ENCODE measurements at regions not wholly inside any gene's neighbourhood (a gene's known extent, or its start where the extent isn't known, plus 50 kb on each side); places are given as distances from the start of the nearest gene placed in this dataset.

DNA sequence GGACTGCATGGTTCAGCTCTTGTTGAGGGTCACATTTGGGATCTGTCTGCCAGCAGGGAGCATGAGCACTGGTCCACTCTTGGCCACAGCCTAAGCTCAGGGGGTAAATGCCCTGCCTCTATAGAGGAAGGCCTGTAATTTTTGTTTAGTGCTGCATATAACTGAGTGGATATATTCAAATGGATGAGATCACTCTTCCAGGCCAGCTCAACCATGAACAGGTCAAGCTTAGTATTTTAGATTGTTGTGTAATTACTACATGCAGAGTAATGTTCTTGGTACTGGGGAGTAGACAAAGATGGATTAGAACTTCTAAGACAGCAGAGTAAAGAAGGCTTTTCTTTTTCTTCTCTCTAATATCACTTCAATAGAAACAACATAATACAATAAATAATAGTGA, 376.9 kb downstream of the GPATCH2 start:
- no peak overlapping the region for H3K4me3 ChIP-seq (replicated peaks; ENCODE audit: low read depth, low read length)
- DNase-seq (ENCODE audit: low read depth), result no peak
- TF ChIP-seq, protein P1, sequence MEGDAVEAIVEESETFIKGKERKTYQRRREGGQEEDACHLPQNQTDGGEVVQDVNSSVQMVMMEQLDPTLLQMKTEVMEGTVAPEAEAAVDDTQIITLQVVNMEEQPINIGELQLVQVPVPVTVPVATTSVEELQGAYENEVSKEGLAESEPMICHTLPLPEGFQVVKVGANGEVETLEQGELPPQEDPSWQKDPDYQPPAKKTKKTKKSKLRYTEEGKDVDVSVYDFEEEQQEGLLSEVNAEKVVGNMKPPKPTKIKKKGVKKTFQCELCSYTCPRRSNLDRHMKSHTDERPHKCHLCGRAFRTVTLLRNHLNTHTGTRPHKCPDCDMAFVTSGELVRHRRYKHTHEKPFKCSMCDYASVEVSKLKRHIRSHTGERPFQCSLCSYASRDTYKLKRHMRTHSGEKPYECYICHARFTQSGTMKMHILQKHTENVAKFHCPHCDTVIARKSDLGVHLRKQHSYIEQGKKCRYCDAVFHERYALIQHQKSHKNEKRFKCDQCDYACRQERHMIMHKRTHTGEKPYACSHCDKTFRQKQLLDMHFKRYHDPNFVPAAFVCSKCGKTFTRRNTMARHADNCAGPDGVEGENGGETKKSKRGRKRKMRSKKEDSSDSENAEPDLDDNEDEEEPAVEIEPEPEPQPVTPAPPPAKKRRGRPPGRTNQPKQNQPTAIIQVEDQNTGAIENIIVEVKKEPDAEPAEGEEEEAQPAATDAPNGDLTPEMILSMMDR (IDR thresholded peaks at IDR 0.05; ENCODE audit: low read length, missing control alignments), result no peak

DNA sequence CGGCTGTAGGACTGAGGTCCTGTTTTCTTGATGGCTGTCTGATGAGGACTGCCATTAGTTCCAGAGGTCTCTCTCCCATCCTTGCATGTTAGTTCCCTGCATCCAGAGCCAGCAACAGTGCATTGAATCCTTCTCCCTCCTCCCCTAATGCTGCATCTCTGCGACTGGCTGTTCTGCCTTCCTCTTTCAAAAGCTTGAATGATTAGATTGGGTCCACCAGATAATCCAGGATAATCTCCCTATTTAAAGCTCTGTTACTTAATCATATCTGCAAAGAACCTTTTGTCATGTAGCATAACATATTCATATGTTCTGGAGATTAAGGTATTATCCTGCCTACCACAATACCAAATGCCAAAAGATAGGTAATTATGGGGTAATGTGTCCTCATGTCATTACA, 377.5 kb downstream of the GPATCH2 start:
- TF ChIP-seq, protein P1 (IDR thresholded peaks at IDR 0.05; ENCODE audit: low read length, missing control alignments), result no peak
- H3K4me3 ChIP-seq (replicated peaks; ENCODE audit: low read depth, low read length), result no peak overlapping the region
- DNase-seq (ENCODE audit: low read depth), result no peak

DNA sequence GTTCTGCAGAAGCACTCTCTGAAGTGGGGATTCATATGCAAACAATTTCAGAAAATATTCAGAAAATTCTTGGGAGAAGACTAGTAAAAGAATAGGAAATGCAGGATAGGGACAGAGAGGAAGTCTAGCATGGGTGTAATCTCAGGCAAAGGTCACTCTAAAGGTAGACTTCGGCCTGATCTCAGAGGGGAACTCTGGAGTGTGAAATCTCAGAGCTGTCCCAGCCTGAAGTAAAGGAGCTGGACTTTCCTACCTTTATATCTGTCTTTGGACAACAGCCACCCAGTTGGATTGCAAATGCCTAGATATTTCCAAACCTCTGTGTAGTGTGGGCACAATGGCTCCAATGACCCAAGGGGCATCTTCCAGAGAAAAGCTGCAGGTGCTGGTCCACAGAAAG, 379.8 kb downstream of the GPATCH2 start:
- no peak for DNase-seq (ENCODE audit: low read depth)
- H3K4me3 ChIP-seq (replicated peaks; ENCODE audit: low read depth, low read length), result no peak overlapping the region
- TF ChIP-seq, protein P1 (IDR thresholded peaks at IDR 0.05; ENCODE audit: low read length, missing control alignments), result no peak

DNA sequence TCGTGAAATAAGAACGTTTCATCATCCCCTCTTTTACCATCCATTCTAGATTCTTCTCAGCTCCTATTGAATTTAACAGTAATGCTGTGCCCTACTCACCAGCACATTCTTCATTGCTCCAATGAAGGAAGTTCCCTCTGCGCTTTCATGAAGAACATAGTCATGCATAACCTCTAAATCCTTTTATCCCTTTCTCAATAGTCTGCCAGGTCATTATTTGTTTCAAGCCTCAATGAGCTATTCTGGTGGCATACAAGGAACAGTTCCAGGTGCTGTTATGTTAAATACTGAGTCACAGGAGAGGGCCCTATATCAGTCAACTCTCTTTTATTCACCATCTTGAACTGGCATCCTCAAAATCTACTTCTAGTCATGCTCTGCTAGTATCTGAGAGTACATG, 381.0 kb downstream of the GPATCH2 start:
- TF ChIP-seq, protein P1 (IDR thresholded peaks at IDR 0.05; ENCODE audit: low read length, missing control alignments), result no peak
- no peak for DNase-seq (ENCODE audit: low read depth)
- no peak overlapping the region for H3K4me3 ChIP-seq (replicated peaks; ENCODE audit: low read depth, low read length)

DNA sequence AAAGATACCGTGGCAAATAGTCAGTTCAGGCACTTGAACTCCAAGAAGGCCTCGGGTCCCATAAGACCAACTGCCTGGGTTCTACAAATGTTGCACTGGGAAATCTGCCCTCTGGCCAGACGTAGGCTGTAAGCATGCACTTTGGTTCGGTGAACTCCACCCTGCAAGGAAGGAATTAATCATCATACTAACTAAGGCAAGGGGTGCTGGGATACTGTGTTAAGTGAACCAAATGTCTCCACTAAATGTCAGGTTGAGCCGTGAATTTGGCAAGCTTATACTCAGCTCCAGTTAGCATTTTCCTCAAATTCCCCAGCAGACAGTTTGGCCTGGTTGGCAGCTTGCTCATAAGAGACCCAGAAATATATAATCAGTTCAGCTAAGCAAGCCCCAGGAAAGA, 385.9 kb downstream of the GPATCH2 start:
- no peak for DNase-seq (ENCODE audit: low read depth)
- TF ChIP-seq, protein P1 (IDR thresholded peaks at IDR 0.05; ENCODE audit: low read length, missing control alignments), result no peak
- no peak overlapping the region for H3K4me3 ChIP-seq (replicated peaks; ENCODE audit: low read depth, low read length)

DNA sequence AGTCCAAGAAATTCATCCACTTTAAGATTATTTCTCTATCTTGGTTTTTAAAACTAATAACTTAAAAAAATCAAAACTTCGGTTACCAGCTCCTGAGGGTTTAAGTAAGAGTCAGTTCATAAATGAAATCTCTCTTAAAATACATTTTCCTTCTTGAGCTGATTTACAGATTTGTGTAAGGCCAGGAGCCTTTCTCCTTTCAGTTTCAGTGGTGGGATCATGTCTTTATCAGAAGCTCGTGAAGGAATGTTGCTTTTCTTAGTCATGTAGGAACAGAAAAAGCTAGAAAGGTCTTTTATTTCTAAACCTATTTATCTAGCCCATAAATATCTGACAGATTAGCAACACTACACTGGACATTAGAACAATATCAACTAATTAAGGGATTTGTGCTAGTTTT, 390.2 kb downstream of the GPATCH2 start:
- no peak for DNase-seq (ENCODE audit: low read depth)
- TF ChIP-seq, protein P1 (IDR thresholded peaks at IDR 0.05; ENCODE audit: low read length, missing control alignments), result no peak
- H3K4me3 ChIP-seq (replicated peaks; ENCODE audit: low read depth, low read length), result no peak overlapping the region

DNA sequence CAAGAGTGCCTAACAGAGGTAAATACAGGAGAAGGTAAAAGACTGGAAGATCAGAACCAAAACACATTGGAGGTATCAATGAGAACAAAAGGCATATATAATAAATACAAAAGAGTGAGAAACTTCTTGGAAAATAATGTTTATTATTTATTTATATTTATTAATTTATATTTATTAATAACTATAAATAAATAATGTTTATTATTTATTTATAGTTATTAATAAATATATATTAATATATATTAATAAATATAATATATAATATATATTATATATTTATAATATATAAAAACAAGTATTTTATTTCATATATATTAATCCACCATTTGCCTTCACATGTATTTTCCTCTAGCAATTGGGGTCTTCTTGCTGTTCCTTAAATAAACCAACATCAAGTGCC, 391.9 kb downstream of the GPATCH2 start:
- H3K4me3 ChIP-seq (replicated peaks; ENCODE audit: low read depth, low read length), result no peak overlapping the region
- TF ChIP-seq, protein P1 (IDR thresholded peaks at IDR 0.05; ENCODE audit: low read length, missing control alignments), result no peak
- no peak for DNase-seq (ENCODE audit: low read depth)

Measured in fibroblast of pulmonary artery (primary cell).